ENCODE measurements at regions not wholly inside any gene's neighbourhood (a gene's known extent, or its start where the extent isn't known, plus 50 kb on each side); places are given as distances from the start of the nearest gene placed in this dataset.

GRCh38 chr12:126648074-126648473, 1582.8 kb downstream of the AACS start:
- ChIA-PET POLR2A (no interaction called here), CTCF (no interaction called here)
- intact Hi-C loops (cut with micrococcal nuclease), result no loop called here
- no peak for TF ChIP-seq CTCF (IDR thresholded peaks at IDR 0.05)
- Mint-ChIP-seq H3K9me3 (no peaks in the 10 kb centered on the region), H3K36me3 (ENCODE audit: low read depth) (no peaks in the 10 kb centered on the region), H3K27ac (no peak overlapping the region), H3K27me3 (no peaks in the 10 kb centered on the region), H3K4me3 (no peak overlapping the region), H3K4me1 (no peaks in the 10 kb centered on the region)
- ATAC-seq (ENCODE audit: low read depth) (no peak), DNase-seq (no peak)

DNA sequence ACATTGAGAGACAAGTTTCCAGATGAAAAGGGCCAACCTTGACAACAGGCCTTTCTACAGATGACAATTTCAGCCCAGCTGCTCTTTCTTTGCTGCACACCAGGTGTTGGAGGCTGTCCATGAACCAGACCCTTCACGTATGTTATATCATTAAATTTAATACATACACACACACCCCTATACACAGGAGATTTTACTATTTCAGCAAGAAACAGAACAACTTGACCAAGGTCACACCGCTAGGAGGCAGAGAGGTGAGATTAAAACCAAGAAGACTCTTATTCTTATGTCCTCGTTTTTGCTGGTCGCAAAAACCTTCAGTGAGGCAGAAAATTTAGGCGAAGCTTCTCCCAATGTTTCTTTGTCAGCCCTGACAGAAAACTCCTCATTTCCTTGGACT, 1585.9 kb downstream of the AACS start:
- Mint-ChIP-seq H3K27ac (no peak overlapping the region), H3K4me1 (no peaks in the 10 kb centered on the region), H3K9me3 (no peaks in the 10 kb centered on the region), H3K36me3 (ENCODE audit: low read depth) (no peaks in the 10 kb centered on the region), H3K4me3 (no peak overlapping the region), H3K27me3 (no peaks in the 10 kb centered on the region)
- no peak for TF ChIP-seq CTCF (IDR thresholded peaks at IDR 0.05)
- ATAC-seq (ENCODE audit: low read depth) (no peak), DNase-seq (no peak)
- ChIA-PET POLR2A (no interaction called here), CTCF (no interaction called here)
- intact Hi-C loops (cut with micrococcal nuclease), result no loop called here

DNA sequence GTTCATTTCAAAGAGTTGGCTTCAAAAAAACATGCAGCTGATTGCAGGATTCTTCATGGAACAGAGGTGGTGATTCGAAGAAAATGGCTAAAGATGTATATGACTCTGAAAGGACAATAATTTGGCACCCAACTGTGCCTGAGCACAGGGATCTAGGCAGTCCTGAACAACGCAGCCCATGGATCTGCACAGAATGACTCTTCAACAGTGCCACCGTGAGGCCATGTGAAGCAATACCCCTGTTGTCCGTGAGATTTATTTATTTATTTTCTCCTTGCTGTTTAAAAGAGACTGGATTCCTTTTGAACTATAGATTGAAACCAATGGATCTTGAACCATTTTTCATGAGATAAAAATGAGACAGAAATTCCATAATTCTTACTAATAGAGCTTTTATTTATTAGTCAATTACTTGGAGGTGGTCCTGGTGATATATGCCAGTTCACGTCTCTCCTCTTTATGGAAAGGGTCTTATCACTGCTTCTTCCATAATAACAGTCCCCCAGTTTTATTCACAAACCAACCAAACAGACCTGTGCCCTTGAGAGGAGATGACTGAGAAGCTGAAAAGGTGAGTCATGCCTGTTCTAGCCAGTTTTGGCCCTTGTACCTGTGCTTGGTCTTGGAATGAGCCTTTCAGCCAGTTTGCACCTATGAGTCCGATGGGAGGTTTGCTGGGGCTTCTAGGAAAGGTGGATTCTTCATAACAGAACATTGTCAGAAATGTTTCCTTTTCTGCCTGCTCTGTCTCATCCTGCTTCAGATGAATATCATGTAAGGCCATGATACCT, 1598.3 kb downstream of the AACS start:
- Mint-ChIP-seq H3K27ac (no peak overlapping the region), H3K9me3 (peaks cover 4% of the 10 kb centered on the region), H3K27me3 (no peaks in the 10 kb centered on the region), H3K4me1 (no peaks in the 10 kb centered on the region), H3K4me3 (no peak overlapping the region), H3K36me3 (ENCODE audit: low read depth) (no peaks in the 10 kb centered on the region)
- TF ChIP-seq CTCF (IDR thresholded peaks at IDR 0.05), result no peak
- ChIA-PET POLR2A (no interaction called here), CTCF (no interaction called here)
- intact Hi-C loops (cut with micrococcal nuclease), result no loop called here
- DNase-seq (no peak), ATAC-seq (ENCODE audit: low read depth) (no peak)

GRCh38 chr12:126667339-126667738, 1599.6 kb upstream of the TMEM132C start:
- no peak for DNase-seq
- intact Hi-C loops (cut with micrococcal nuclease), result no loop called here
- Mint-ChIP-seq H3K4me1 (no peaks in the 10 kb centered on the region), H3K9me3 (peaks cover 4% of the 10 kb centered on the region), H3K36me3 (ENCODE audit: low read depth) (no peaks in the 10 kb centered on the region), H3K4me3 (no peak overlapping the region), H3K27me3 (no peaks in the 10 kb centered on the region), H3K27ac (no peak overlapping the region)
- ChIA-PET CTCF (no interaction called here), POLR2A (no interaction called here)
- no peak for TF ChIP-seq CTCF (IDR thresholded peaks at IDR 0.05)
- no peak for ATAC-seq (ENCODE audit: low read depth)

GRCh38 chr12:126668538-126668937, 1598.4 kb upstream of the TMEM132C start:
- ChIA-PET POLR2A (no interaction called here), CTCF (no interaction called here)
- H3K27me3 Mint-ChIP-seq, result no peaks in the 10 kb centered on the region
- no peaks in the 10 kb centered on the region for H3K36me3 Mint-ChIP-seq (ENCODE audit: low read depth)
- intact Hi-C loops (cut with micrococcal nuclease), result no loop called here
- DNase-seq (no peak), ATAC-seq (ENCODE audit: low read depth) (no peak)
- H3K4me3 Mint-ChIP-seq, result no peak overlapping the region
- H3K4me1 Mint-ChIP-seq, result no peaks in the 10 kb centered on the region
- H3K27ac Mint-ChIP-seq, result no peak overlapping the region
- TF ChIP-seq CTCF (IDR thresholded peaks at IDR 0.05), result no peak
- H3K9me3 Mint-ChIP-seq, result peaks cover 5% of the 10 kb centered on the region

All from activated B cell treated with CpG ODN at 0.5 μM for 24 hours (primary cell).